GM21515 (cell line): ENCODE measurements at regions not wholly inside any gene's neighbourhood (a gene's known extent, or its start where the extent isn't known, plus 50 kb on each side); places are given as distances from the start of the nearest gene placed in this dataset.
"Not testable (repeated sequence)": the region's sequence is repeated elsewhere in the genome, so short reads cannot be mapped to it uniquely, and the experiment has no call there.

Source experiments
- ATAC-seq: cut with Tn5 transposase; IDR thresholded peaks from one replicate; pipeline ENCODE4 v1.9.1; 2021; ENCODE audit not compliant: unreplicated experiment

- no peak for ATAC-seq
Measured at GRCh38 chr6:92428448-92428847, 990.9 kb downstream of the EPHA7 start.

GRCh38 chr6:92427453-92427852 lies 991.9 kb downstream of the EPHA7 start:
- no peak for ATAC-seq

- no peak for ATAC-seq
Measured at GRCh38 chr6:92415656-92416055, 1003.7 kb downstream of the EPHA7 start.

- ATAC-seq, result no peak
Measured at GRCh38 chr6:92408350-92408749, 1011.0 kb downstream of the EPHA7 start.

GRCh38 chr6:92404281-92404680 lies 1015.1 kb downstream of the EPHA7 start:
- no peak for ATAC-seq

DNA sequence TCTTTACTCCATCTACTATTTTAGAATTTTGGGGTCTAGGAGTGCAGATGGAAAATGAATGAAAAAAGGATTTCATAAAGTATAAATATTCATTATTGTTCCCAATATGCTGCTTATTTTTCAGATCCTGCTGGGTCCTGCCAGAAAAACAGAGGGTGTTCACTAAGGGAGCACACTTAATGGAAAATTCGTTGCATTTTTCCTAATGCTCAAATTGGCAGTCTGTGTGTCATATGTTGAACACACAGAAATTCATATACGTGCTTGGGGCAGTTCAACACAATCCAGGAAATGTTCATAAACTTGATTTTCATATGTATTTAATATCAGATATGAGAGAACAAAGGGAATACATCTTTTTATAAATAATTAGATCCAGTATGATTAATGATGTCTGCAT lies 1019.4 kb downstream of the EPHA7 start:
- no peak for ATAC-seq

- ATAC-seq, result not testable (repeated sequence)
Measured at GRCh38 chr6:92388706-92389105, 1030.7 kb downstream of the EPHA7 start.

- ATAC-seq, result no peak
Measured at GRCh38 chr6:92380803-92381601, 1038.4 kb downstream of the EPHA7 start.

GRCh38 chr6:92377137-92377536 lies 1042.2 kb downstream of the EPHA7 start:
- ATAC-seq, result no peak

- ATAC-seq, result no peak
Measured at GRCh38 chr6:92376691-92377090, 1042.7 kb downstream of the EPHA7 start.

DNA sequence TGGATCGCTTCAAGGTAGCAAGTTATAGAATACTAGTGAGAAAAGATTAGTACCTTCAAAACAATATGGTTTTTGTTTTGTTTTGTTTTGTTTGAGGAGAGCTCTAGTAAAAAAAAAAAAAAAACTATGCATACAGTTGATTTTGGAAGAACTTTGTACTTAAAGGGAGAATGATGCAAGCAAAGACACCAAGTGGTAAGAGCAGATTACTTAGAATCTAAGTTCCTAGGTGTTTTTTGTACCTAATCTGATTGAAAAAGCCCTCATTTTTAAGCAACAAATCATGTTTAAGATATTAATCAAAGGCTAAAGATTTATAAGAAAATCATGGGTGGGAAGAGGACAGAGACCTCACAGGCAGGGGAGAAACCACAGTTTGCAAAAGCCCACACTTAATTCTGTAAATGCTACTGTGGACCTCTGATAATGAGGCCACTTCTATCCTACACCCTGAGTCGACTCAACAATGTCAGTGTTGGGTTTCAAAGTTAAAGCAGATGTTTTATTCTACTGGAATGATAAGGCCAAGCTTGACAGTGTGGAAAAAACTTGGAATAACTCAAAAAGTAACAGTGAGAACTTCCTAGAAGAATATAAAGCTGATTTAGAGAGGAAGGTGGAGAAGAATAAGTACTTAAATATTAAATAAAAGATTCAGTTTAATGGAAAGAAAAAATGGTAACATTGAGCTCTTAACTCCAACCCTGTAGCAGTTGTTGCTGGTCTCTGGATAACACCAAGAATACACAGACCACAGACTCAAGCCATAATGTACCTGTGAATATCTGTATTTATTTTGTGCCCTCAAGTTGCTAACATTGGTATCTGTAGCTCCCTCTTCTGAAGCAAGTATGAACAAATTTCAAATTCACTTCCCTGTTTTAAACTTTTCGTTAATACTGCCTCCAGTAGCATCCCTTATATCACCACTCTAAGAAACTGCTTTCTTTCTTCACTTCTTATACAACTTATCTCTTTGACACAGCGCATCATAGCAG lies 1047.8 kb downstream of the EPHA7 start:
- no peak for ATAC-seq

DNA sequence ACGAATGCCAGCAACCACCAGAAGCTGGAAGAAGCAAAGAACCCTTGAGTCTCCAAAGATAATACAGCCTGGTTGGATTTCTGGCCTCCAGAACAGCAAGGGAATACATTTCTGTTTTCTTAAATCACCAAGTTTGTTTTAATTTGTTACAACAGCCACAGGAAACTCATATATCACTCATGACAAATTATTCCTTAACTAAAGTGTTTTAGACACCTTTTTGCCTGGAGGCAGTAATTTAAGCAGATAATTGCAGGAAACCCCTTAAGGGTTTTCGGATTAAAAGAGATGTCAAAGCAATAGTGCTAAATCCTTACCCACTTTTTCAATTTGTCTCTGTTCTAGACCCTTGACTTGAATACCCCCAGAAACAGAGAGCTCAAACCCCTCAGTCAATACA lies 1050.0 kb downstream of the EPHA7 start:
- no peak for ATAC-seq

DNA sequence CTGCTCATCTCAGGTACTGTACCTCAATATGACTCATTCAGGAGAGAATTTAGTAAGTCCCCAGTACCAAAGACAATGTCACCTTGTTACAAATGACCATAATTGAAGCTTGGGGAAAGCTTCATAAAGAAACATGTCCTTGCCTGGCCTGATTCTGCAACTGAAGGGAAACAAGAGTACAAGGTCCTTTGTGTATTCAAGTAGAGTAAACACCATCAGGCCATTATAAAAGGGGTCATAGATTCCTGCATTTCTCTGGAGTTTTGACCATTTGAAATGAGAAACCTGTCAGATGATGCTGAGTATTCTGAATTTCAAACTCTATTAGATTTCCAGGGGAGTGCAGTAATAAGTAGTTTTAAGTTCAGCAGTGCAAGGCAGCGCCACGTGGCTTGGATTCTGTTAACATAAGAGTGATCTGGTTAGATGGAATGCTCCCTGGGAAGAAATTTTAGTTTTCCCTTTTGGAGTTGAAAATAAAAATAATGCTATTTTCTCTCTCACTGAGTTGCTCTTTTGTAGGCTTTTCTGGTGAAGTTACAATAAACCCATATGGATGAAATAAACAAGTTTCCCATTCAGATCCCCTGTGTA lies 1054.3 kb downstream of the EPHA7 start:
- no peak for ATAC-seq

DNA sequence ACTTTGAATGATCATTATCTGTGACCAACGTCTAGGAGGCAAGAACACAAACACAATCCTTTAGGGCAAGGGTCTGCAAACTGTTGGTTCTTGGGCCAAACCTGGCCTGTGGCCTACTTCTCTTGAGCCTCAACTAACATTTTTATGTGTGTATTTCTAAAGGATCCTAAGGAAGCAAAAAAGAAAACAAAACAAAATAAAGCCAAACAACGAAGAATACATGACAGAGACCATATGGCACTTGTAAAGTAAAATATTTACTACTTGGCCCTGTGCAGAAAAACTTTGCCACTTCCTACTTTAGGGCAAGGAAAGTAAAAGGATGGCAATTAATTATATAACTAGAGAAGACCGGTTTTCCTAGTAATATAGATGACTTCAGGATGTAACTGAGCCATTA lies 1056.2 kb downstream of the EPHA7 start:
- ATAC-seq, result no peak

GRCh38 chr6:92362404-92362803 lies 1057.0 kb downstream of the EPHA7 start:
- no peak for ATAC-seq

DNA sequence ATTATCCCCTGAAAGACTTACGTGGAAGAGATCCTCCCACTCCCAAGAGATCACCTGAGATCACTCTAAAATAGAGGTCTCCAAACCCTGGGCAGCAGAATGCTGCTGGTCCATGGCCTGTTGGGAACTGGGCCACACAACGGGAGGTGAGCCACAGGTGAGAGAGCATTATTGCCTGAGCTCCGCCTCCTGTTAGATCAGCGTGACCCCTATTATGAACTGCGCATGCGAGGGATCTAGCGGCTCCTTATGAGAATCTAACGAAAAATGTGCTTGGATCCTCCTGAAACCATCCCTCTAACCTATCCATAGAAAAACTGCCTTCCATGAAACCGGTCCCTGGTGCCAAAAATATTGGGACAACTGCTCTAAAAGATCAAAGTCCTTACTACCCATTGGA lies 1057.4 kb downstream of the EPHA7 start:
- no peak for ATAC-seq

GRCh38 chr6:92354270-92354829 lies 1065.0 kb downstream of the EPHA7 start:
- ATAC-seq, result no peak

GRCh38 chr6:92352130-92352529 lies 1067.2 kb downstream of the EPHA7 start:
- no peak for ATAC-seq

DNA sequence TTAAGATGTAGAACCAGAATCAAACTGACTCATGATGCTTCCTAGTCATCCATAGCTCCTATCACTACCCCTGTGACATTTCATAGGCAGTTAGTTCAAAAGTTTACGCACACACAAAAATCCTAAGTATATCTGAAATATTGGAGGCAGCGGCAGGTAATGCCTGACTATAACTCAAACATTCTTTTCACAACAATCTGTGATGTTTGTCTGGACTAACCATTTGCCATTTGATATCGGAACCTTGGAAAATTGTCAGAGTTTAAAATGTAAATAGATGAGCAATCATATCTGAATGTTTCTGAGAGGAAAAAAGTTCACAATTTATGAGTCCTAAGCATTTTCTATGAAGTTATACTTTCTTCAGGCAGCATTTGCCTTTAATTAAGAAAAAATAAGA lies 1078.2 kb downstream of the EPHA7 start:
- no peak for ATAC-seq

GRCh38 chr6:92339936-92340640 lies 1079.3 kb downstream of the EPHA7 start:
- no peak for ATAC-seq

DNA sequence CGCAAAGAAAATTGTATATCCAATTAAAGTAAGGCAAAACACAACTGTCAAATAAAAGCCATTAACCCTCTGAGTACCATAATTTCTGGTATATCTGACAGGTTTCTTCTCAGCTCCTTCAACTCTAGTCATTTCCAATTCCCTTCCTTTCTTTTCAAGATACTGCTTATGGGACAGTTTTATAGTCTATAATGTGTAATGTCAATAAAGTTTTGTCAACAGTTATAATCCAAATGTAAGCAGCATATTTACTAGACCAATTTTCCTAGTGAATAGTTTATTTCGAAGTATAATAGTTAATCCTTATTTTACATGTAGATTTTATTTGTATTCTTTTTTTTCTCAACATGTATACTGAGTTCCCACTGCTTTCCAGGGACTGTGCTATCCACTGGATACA lies 1081.8 kb downstream of the EPHA7 start:
- ATAC-seq, result no peak
